ENCODE measurements at regions not wholly inside any gene's neighbourhood (a gene's known extent, or its start where the extent isn't known, plus 50 kb on each side); places are given as distances from the start of the nearest gene placed in this dataset.
"Not testable (repeated sequence)": the region's sequence is repeated elsewhere in the genome, so short reads cannot be mapped to it uniquely, and the experiment has no call there.

DNA sequence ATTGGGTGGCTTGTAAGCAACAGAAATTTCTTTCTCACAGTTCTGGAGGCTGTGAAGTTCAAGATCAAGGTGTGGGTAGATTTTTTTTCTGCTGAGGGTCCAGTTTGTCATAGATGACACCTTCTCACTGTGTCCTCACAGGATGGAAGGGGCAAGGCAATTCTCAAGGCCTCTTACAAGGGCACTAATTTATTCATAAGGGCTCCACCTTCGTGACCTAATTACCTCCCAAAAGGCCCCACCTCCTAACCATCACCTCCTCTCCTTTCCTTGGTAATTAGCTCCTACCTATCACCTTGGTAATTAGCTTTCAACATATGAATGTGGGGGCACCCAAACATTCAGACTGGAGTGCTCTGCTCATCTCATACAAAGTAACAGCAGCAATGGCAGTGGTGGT, 92.3 kb upstream of the CD44 start:
- no peaks in the 10 kb centered on the region for H3K79me2 ChIP-seq (ENCODE audit: insufficient read depth)
- H3K4me3 ChIP-seq, result no peak overlapping the region
- no peaks in the 10 kb centered on the region for H4K20me1 ChIP-seq (ENCODE audit: insufficient read depth)
- no peaks in the 10 kb centered on the region for H3K4me1 ChIP-seq (ENCODE audit: insufficient read depth)
- no peak overlapping the region for H3K4me2 ChIP-seq (ENCODE audit: unreplicated experiment)
- no peaks in the 10 kb centered on the region for H3K9me2 ChIP-seq (ENCODE audit: insufficient read depth)
- no peaks in the 10 kb centered on the region for H3K27me3 ChIP-seq (replicated peaks; ENCODE audit: insufficient read depth)
- no peak overlapping the region for H3K9ac ChIP-seq
- DNase-seq, result no peak
- in situ Hi-C loops (cut with MboI), result no loop called here
- H3K9me3 ChIP-seq (ENCODE audit: low read depth), result no peaks in the 10 kb centered on the region
- no peaks in the 10 kb centered on the region for H3K36me3 ChIP-seq (ENCODE audit: low read depth)
- WGBS, 2 experiments (ENCODE audit: low coverage in 1 of 2, low lambda C conversion rate in 2 of 2, missing lambda C conversion rate in 2 of 2), result 76 to 94% methylated on average over 1 of the region's 1 CpG
- H3K27ac ChIP-seq, result no peak overlapping the region
- H3F3A ChIP-seq (ENCODE audit: insufficient read depth), result no peaks in the 10 kb centered on the region
- TF ChIP-seq EZH2phosphoT487 (IDR thresholded peaks at IDR 0.05; ENCODE audit: insufficient read depth, low read depth) (no peak), EZH2 (IDR thresholded peaks at IDR 0.05; ENCODE audit: insufficient read depth, poor library complexity, severe bottlenecking) (no peak)
- no peak overlapping the region for H2AFZ ChIP-seq

DNA sequence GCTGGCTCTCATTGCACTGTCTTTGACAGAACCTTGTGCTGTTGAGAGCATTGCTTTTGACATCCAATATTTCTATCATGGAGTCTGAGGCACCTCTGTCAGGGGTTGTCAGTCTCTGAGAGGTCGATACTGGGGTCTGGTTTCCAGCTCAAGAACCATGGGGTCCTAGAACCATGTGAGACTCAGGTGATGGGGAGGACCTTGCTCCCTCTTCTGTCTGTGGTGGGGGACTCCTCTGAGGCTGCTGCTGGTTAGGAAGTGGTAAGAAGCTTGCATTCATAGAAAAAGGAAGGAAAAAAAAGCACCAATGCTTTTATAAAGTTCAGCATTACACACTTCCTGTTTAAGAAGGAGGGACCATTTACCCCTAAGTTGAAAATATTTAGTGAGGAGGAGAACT, 91.8 kb upstream of the CD44 start:
- H3K4me2 ChIP-seq (ENCODE audit: unreplicated experiment), result no peak overlapping the region
- no peak overlapping the region for H3K4me3 ChIP-seq
- H3K4me1 ChIP-seq (ENCODE audit: insufficient read depth), result no peaks in the 10 kb centered on the region
- H3K27me3 ChIP-seq (replicated peaks; ENCODE audit: insufficient read depth), result no peaks in the 10 kb centered on the region
- H4K20me1 ChIP-seq (ENCODE audit: insufficient read depth), result no peaks in the 10 kb centered on the region
- H3K79me2 ChIP-seq (ENCODE audit: insufficient read depth), result no peaks in the 10 kb centered on the region
- H3K36me3 ChIP-seq (ENCODE audit: low read depth), result no peaks in the 10 kb centered on the region
- in situ Hi-C loops (cut with MboI), result no loop called here
- H3K9me3 ChIP-seq (ENCODE audit: low read depth), result no peaks in the 10 kb centered on the region
- 100% methylated on average over 1 of the region's 1 CpG for WGBS, 2 experiments (ENCODE audit: low coverage in 1 of 2, low lambda C conversion rate in 2 of 2, missing lambda C conversion rate in 2 of 2)
- H3F3A ChIP-seq (ENCODE audit: insufficient read depth), result no peaks in the 10 kb centered on the region
- no peak for DNase-seq
- H2AFZ ChIP-seq, result no peak overlapping the region
- no peak overlapping the region for H3K9ac ChIP-seq
- H3K9me2 ChIP-seq (ENCODE audit: insufficient read depth), result no peaks in the 10 kb centered on the region
- TF ChIP-seq EZH2 (IDR thresholded peaks at IDR 0.05; ENCODE audit: insufficient read depth, poor library complexity, severe bottlenecking) (no peak), EZH2phosphoT487 (IDR thresholded peaks at IDR 0.05; ENCODE audit: insufficient read depth, low read depth) (no peak)
- no peak overlapping the region for H3K27ac ChIP-seq

DNA sequence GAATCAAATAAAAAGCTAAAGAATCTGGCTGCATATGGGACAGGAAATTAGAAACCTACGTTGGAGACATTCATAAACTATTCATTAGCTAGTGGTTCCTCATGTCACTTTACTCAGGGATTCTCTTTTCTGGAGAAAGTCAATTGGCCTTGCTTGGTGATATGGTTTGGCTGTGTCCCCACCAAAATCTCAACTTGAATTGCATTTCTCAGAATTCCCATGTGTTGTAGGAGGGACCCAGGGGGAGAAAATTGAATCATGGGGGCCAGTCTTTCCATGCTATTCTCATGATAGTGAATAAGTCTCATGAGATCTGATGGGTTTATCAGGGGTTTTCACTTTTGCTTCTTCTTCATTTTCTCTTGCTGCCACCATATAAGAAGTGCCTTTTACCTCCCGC, 91.2 kb upstream of the CD44 start:
- Histone ChIP-seq H3K27ac (no peak overlapping the region), H3F3A (ENCODE audit: insufficient read depth) (no peaks in the 10 kb centered on the region), H3K4me1 (ENCODE audit: insufficient read depth) (no peaks in the 10 kb centered on the region), H3K9ac (no peak overlapping the region), H2AFZ (no peak overlapping the region), H3K4me2 (ENCODE audit: unreplicated experiment) (no peak overlapping the region), H3K9me2 (ENCODE audit: insufficient read depth) (no peaks in the 10 kb centered on the region), H3K9me3 (ENCODE audit: low read depth) (no peaks in the 10 kb centered on the region), H4K20me1 (ENCODE audit: insufficient read depth) (no peaks in the 10 kb centered on the region), H3K36me3 (ENCODE audit: low read depth) (no peaks in the 10 kb centered on the region), H3K79me2 (ENCODE audit: insufficient read depth) (no peaks in the 10 kb centered on the region), H3K4me3 (no peak overlapping the region), H3K27me3 (replicated peaks; ENCODE audit: insufficient read depth) (no peaks in the 10 kb centered on the region)
- DNase-seq, result no peak
- in situ Hi-C loops (cut with MboI), result no loop called here
- no peak for TF ChIP-seq EZH2phosphoT487 (IDR thresholded peaks at IDR 0.05; ENCODE audit: insufficient read depth, low read depth)
- TF ChIP-seq EZH2 (IDR thresholded peaks at IDR 0.05; ENCODE audit: insufficient read depth, poor library complexity, severe bottlenecking), result no peak
- 85 to 86% methylated on average over 2 of the region's 2 CpGs for WGBS, 2 experiments (ENCODE audit: low coverage in 1 of 2, low lambda C conversion rate in 2 of 2, missing lambda C conversion rate in 2 of 2)

DNA sequence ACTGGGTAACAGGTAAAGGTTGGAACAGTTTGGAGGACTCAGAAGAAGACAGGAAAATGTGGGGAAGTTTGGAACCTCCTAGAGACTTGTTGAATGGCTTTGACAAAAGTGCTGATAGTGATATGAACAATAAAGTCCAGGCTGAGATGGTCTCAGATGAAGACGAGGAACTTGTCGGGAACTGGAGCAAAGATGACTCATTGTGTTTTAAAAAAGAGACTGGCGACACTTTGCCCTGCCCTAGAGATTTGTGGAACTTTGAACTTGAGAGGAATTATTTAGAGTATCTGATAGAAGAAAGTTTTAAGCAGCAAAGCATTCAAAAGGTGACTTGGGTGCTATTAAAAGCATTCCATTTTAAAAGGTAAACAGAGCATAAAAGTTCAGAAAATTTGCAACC, 90.6 kb upstream of the CD44 start:
- H3K36me3 ChIP-seq (ENCODE audit: low read depth); H3K9me2 ChIP-seq (ENCODE audit: insufficient read depth); DNase-seq; H3K4me3 ChIP-seq; H3K27me3 ChIP-seq (replicated peaks; ENCODE audit: insufficient read depth); H3K27ac ChIP-seq; H2AFZ ChIP-seq; H3F3A ChIP-seq (ENCODE audit: insufficient read depth); H3K4me2 ChIP-seq (ENCODE audit: unreplicated experiment); H4K20me1 ChIP-seq (ENCODE audit: insufficient read depth); H3K9me3 ChIP-seq (ENCODE audit: low read depth); H3K9ac ChIP-seq; in situ Hi-C loops (cut with MboI); H3K79me2 ChIP-seq (ENCODE audit: insufficient read depth); H3K4me1 ChIP-seq (ENCODE audit: insufficient read depth): not testable (repeated sequence)
- 60 to 66% methylated on average over 3 of the region's 3 CpGs for WGBS, 2 experiments (ENCODE audit: low coverage in 1 of 2, low lambda C conversion rate in 2 of 2, missing lambda C conversion rate in 2 of 2)

DNA sequence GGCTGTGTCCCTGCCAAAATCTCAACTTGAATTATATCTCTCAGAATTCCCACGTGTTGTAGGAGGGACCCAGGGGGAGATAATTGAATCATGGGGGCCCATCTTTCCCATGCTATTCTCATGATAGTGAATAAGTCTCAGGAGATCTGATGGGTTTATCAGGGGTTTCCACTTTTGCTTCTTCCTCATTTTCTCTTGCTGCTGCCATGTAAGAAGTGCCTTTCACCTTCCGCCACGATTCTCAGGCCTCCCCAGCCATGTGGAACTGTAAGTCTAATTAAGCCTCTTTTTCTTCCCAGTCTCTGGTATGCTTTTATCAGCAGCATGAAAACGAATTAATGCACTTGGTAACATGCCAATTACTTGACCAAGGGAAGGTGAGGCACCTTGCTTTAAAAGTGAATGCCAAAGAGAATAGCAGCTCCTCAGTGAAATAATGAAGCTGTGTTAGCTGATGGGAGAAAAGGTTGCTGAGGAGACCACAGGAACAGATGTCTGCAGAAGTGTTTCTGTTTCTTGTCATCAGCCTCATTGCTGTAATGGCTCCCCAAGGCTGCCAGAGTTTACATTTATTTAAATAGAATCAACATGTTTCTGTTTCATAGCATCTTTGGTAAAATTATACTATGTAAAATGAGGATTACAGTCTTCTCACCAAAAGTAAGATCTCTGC, 89.0 kb upstream of the CD44 start:
- TF ChIP-seq EZH2phosphoT487 (IDR thresholded peaks at IDR 0.05; ENCODE audit: insufficient read depth, low read depth) (no peak), EZH2 (IDR thresholded peaks at IDR 0.05; ENCODE audit: insufficient read depth, poor library complexity, severe bottlenecking) (no peak)

More for the DNA sequence above, 89.0 kb upstream of the CD44 start:
- no peak overlapping the region for H3K4me3 ChIP-seq
- no peaks in the 10 kb centered on the region for H3K27me3 ChIP-seq (replicated peaks; ENCODE audit: insufficient read depth)
- H4K20me1 ChIP-seq (ENCODE audit: insufficient read depth), result no peaks in the 10 kb centered on the region
- 58 to 61% methylated on average over 4 of the region's 4 CpGs for WGBS, 2 experiments (ENCODE audit: low coverage in 1 of 2, low lambda C conversion rate in 2 of 2, missing lambda C conversion rate in 2 of 2)
- no peak for DNase-seq
- no peaks in the 10 kb centered on the region for H3K79me2 ChIP-seq (ENCODE audit: insufficient read depth)
- H3K4me1 ChIP-seq (ENCODE audit: insufficient read depth), result no peaks in the 10 kb centered on the region
- H3K4me2 ChIP-seq (ENCODE audit: unreplicated experiment), result no peak overlapping the region
- no peaks in the 10 kb centered on the region for H3K9me3 ChIP-seq (ENCODE audit: low read depth)
- H3K9me2 ChIP-seq (ENCODE audit: insufficient read depth), result no peaks in the 10 kb centered on the region
- in situ Hi-C loops (cut with MboI), result no loop called here
- no peaks in the 10 kb centered on the region for H3F3A ChIP-seq (ENCODE audit: insufficient read depth)
- no peaks in the 10 kb centered on the region for H3K36me3 ChIP-seq (ENCODE audit: low read depth)
- H2AFZ ChIP-seq, result no peak overlapping the region
- H3K27ac ChIP-seq, result no peak overlapping the region
- no peak overlapping the region for H3K9ac ChIP-seq
